Stimulated activated CD4-positive, alpha-beta T cell treated with anti-CD3 and anti-CD28 coated beads, Interleukin-1b, Interleukin-23, amount 100 ng/mL, for 1 hour (primary cell): ENCODE measurements at regions not wholly inside any gene's neighbourhood (a gene's known extent, or its start where the extent isn't known, plus 50 kb on each side); places are given as distances from the start of the nearest gene placed in this dataset.

Source experiments
- DNase-seq, 2 donors: peaks; one replicate each; pipeline ENCODE4 v3.0.0-alpha.2; 2020; ENCODE audit warnings: low read depth in 2 of 2

DNA sequence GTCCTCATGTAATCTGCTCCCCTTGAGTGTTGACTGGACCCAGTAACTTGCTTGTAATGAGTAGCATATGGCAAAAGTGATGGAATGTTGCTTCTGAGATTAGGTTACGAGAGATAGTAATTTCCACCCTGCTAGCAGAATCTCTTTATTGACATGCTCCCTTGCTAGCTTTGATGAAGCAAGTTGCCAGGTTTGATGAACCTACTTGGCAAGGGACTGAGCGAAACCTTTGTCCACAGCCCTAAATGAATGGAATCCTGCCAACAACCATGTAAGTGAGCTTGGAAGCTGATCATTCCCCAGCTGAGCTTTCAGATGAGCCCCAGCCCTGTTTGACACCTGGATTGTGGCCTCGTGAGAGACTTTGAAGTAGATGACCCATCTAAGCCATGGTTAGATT lies 120.8 kb upstream of the PLXNC1 start:
- no peak for DNase-seq

DNA sequence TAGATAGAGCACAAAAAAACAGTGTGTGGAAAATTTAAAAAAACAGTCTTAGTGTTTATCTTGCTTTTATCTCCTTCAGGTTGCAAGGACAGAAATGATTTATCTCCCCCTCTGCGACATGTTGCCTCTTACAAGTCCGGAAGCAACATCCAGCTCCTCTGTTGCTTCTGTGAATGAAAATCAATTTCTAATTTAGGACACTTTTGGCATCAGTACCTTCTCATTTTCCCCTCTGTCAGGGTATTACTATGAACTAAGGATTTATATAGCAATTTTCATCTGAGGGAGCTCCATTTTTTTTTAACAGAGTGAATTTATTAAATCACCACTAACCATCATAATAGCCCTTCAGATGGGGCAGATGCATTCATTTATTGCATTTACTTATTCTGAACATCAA lies 116.6 kb upstream of the PLXNC1 start:
- DNase-seq, result no peak

DNA sequence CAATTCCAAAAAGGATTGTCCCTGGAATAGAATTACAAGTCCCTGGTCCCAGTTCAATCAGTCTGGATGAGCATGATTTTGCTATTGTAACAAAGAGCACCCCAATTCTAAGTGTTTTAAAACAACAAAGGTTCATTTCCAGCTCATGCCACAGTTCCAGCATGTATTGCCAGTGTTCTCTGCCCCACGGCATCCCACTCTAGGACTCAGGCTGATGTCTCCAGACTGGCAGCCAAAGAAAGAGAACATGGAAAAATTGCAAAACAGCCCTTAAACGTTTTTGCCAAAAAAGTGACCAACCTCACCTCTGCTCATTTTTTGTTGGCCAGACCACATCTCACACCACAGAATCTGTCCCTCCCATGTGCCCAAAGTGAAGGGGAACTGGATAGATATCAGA lies 116.0 kb upstream of the PLXNC1 start:
- DNase-seq, result no peak

DNA sequence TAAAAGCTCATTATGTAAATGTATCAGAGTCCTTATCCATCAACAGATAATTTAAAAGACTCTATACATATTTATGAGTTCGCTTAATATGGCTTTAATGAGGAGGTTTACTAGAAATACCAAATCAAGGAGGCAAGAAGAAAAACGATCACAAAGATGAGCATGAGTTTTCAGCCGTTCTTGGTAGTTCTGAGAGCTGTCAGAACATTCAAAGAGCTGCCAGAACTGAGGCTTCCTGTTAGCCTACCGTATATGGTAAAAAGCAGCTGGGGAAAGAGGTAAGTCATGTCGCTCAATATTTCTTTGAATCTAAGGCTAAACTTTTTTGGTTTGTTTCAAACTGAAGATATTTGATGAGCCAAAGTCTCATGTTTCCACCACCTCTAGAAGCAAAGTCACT lies 115.3 kb upstream of the PLXNC1 start:
- DNase-seq, result no peak

DNA sequence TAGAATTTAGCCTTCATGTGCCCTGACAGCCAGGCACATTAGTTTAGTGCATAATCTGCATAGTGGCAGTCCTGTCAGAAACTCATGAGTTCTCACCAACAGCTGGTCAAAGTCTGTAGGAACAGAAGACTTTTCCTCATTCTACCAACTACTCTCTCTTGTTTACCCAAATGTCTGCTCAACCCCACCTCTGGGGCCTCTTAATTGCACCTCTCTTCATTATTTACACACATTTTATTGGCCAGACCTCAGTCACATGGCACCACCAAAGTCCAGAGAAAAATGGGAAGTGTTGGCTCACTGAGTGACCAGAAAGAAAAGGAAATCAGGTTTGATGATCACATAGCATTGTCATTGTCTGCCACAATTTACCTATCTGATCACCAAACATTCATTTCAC lies 114.6 kb upstream of the PLXNC1 start:
- DNase-seq, result no peak

DNA sequence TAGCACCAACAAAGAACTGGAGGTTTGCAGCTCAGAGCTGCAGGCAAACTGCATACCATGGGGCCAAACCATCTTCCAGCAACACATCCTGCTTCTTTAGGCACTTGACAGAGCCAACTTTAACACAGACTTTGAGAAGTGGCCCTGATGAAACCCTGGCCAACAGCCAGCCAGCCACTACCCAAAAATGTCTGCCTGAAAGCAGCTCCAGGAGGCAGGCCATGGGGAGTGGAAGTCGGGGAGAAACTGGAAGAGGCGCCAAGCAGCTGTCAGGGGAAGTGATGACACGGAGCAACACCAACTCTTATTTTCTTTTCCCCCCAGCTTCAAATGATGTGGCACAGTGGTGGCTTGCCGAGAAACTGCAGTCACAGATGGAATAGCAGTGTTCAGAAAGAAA lies 110.9 kb upstream of the PLXNC1 start:
- DNase-seq, result no peak

DNA sequence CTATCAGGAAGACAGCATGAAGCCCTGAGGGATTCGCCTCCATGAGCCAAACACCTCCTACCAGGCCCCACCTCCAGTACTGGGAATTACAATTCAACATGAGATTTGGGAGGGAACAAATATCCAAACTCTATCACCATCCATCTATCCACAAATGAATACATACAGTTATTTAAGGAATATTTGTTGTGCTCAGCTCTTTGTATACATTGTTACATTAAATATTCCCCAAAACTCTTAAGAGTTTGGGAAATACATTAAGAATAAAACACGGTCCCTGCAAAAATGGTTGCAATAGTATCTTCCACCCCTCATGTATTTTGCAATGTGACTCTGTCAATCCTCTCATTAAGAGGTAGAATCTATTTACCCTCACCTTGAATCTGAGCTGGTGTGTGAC lies 109.8 kb upstream of the PLXNC1 start:
- no peak for DNase-seq

DNA sequence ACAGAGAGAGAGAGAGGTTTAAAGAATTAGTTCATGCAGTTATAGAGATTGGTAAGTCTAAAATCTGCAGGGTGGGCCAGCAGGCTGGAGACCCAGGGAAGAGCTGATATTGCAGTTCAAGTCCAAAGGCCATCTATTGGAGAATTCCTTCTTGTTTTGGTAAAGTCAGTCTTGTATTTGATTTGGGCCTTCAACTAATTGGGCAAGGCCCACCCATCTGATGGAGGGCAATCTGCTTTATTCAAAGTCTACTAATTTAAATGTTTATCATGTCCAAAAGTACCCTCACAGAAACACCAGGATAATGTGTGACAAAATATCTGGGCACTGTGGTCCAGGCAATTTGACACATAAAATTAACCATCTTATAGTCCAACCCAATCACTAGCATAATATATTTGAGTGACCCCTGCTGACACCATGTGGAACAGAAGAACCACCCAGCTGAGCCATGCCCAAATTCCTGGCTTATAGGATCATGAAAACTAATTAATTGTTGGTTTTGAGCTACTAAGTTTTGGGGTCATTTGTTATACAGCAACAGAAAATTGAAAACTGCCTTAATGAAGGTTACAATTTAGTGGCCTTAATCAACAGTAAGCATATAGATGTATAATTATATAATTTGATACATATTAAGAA lies 109.1 kb upstream of the PLXNC1 start:
- no peak for DNase-seq

DNA sequence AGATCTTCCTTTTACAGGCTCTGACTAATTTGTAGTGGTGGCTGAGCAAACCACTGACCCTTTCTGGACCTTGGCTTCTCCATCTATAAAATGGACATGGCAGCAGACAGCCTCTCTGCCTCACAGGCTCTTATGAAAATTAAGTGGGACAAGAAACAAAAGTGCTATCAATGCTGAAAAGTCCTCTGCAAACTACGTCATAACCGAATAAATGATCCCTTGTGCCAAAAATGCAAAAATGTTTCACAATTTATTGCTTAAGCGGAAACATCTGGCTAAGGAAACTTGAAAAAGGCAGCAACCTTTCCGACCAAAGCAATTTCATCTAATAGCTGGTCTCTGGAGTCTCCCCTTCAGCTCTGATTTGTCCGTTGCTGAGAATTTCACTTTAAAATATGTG lies 108.5 kb upstream of the PLXNC1 start:
- no peak for DNase-seq

DNA sequence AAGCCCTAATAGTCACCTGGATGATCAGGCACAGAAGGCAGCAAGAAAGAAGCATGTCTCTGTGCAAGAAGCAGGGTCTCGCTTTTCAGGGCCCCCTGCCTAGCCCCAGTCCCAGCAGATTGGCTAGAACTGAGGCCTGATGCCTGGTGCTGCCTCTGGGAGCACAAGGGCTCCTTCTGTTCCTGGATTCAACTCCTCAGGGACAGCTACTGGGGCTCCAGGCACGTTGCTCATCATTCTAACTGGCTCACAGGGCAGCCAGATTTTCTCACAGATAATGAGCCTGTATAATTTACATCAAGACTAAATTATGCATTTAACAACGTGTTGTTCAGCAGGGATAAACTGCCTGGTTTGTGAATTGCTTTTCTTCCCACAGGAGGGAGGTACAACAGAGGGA lies 106.5 kb upstream of the PLXNC1 start:
- no peak for DNase-seq

DNA sequence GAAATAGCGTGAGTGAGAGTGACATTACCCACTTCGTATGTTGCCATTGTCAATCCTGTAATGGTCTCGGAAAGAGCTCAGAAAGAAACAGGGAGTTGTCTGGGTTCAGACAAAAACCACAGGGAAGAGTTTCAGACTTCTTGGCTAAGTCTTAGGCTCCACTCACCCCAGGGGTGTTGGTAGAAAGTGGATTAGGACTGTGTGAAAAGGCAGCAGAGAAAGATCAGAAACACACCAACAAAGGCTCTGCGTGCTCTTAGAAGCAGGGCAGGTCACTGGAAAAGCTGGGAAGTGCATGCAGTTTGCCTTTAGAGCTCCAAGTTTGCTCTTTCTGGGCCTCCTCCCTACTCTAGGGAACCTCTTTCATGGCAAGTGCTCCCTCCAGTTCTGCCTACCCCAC lies 106.1 kb upstream of the PLXNC1 start:
- DNase-seq, result no peak

DNA sequence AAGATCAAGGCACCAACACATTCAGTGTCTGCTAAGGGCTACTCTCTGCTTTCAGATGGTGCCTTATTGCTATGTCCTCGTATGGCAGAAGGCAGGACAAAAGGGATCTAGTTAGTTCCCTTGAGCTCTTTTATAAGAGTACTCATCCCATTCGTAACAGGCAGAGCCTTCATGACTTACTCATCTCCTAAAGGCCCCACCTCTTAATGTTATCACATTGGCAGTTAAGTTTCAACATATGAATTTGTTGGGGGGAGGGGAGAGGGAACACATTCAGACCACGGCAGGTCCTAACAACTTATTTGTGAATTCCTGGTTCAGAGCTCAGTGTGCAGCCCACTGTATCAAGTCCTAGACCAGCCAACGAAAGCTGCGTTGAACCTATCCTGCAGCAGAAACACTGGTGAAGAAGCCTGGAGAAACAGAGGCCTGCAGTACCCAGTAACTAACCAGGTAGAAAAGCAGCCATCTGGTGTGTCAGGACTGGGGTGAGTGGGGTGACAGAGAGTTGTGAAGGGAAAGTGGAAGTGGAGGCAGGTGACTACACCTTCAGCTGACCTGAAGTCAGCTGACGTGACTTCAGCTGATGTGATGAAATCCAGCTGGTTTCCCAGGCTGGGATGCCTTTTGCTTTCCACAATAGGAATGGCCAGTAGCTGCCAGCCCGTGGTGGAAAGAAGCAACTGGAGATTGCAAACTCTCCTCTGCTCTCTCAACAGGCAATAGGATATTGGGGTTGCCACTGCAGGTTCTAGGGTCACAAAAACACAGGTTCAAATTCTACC lies 101.6 kb upstream of the PLXNC1 start:
- DNase-seq, result no peak

DNA sequence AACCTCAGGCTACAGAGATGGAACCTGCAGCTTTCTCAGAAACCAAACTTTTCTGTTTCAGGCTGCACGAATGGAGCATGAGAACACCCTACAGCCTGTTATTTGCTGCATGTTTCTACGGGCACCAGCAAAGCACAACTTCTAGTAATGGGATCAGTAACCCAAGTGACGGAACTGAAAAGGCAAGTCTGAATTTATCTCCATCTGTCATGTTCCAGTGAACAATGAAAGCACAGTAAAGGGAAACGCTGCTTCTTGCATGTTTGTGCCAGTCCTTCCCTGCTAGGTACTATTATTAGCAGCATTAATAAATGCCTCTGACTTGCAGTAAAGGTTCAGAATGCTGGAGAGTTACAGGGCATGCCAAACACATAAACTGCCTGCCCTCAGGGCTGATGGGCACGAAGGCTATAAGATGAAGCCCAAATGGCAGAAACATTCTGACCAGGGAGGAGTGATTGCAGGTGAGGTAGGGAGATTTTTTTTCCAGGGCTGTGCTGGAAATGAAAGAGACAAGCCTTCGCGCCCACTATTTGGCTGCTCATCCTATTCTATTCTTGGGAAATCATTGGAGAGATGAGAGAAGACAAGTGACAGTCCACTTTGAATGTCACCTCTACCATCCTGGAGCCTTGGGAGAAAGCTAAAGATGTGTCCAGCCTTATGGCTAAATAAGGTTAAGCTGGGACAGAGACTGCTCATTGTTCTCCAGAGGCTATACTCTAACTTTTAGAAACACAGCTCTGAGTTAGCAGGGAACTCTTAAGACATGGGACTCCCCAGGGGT lies 100.4 kb upstream of the PLXNC1 start:
- DNase-seq, result no peak

DNA sequence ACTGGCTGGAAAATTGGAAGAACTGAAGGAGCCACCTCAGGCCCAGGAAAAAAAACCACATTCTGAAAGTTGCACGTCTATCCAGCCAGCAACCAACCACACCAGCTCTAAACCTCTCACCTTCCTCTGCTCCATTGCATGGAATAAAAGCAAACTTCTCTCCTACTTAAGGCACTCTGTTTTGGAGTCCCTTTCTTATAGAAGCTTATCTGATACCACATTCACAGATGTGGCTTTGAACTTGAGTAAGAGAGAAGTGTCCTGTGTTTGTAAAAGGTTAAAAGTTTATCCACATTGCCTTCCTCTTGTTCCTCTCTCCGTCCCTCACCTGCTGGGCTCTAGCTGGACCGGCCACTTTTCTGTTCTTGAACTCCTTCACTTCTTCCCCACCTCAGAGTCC lies 99.6 kb upstream of the PLXNC1 start:
- DNase-seq, result no peak

DNA sequence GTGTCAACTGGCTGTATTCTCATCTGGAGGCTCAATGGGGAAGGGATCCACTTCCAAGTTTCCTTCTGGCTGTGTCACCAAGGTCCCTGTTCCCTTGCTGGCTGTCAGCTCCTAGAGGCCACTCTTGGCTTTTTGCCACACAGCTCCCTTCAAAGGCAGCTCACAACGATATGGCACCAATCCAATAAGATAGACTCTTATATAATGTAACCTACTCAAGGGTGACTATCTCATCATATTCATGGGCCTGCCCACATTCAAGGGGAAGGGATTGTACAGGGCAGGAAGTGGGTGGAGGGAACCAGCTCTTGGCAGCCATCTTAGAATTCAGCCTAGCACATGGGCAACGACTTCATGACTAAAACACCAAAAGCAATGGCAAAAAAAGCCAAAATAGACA lies 98.7 kb upstream of the PLXNC1 start:
- no peak for DNase-seq

DNA sequence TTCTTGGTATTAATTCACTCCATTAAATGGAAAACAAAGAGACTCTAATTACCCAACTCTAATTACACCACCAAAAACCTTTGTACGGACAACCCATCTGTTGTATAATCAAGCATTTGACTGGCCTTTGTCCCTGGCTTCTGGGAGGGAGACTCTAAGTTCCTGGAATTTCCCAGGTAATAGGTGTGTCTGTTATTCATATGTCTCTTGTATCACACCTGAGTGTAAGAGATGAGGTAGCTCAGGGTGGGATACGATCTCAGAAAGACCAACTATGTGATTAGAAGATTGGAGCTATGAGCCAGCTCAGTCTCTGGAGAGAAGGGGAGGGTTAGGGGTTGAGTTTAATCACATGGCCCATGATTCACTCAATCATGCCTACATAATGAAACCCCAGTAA lies 94.7 kb upstream of the PLXNC1 start:
- DNase-seq, result no peak

DNA sequence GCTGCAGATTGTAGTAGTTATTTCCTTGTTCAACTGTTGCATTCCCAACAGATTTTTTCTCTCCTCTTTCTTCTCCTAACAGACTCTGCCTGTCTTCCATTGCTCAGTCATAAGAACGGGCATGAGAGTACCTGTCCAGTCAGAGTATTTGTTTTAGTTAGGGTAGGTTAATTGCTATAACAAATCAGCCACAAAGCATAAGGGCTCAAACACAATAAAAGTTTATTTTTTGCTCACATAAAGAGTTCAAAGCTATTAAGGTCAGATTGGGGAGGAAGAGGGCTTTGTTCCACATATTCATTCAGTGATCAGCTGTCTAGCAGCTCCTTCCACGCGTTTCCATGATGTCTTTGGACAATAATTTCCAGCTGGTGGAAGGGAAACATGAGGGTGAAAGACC lies 92.8 kb upstream of the PLXNC1 start:
- DNase-seq, result no peak

DNA sequence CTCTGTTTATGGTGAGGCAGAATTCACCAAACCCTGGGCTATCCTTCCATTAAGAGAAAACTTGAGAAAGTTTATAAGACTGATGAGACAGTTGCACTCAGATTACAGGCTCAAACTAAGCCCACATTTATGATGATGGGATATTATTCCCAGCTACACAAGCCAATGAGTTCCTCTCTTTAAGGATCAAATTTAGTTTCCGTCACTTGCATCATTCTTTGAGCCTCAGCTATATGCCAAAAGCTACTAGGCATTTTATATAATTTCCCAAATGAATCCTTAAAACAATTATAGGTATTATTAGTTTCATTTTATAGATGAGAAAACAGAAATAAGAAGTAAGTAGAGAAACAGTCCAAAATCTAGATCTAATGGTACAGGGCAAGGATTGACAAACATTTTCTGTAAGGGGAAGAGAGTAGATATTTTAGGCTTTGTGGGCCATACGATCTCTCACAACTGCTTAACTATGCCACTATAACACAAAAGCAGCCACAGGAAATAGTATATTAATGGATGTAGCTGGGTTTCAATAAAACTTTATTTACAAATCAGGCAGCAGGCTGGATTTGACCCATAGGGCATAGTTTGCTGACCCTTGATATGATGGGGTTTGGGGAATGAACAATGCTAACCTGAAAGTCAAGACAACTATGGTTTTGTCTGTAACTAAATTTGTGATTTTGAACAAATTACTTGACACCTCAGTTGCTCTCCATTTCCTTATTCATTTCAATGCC lies 91.8 kb upstream of the PLXNC1 start:
- DNase-seq, result no peak

DNA sequence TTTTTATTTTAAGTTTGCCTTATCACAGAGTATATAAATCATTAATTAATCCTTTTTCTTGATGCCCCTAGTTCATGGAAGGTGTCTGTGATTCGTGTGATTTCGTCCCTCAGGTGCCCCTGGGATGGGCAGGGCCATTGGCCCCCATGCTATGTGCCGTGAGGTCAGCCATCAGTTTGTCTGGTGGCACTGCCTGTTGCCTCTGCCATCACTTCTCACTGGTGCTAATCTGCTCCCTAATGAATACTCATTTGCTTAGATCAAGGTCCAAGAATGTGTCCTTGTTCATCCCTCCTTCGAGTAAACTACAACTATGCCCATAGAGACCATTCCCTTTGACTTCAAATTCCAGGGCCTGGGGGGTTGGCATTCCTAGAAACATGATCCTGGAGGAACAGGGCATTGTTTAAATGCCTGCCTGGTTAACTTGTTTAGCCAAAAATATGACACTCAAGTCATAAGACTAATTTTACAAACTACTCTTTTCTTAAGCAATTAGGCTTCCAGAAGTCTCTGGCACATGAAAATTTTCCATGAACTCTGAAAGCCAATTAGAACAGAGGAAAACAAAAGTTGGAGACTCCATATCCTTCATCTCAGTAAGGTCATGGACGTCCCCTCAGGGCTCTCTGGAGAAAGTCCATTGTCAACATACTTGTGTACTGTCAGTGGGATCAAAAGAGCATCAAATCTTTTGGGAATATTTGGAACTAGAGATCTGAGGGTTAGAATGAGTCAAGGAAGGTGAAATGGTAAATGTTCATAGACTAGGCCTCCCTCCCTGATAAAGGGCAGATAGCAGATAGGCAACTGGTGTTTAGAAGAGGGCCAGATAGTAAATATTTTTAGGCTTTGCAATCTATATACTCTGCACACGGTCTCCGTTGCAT lies 90.9 kb upstream of the PLXNC1 start:
- DNase-seq, result no peak

DNA sequence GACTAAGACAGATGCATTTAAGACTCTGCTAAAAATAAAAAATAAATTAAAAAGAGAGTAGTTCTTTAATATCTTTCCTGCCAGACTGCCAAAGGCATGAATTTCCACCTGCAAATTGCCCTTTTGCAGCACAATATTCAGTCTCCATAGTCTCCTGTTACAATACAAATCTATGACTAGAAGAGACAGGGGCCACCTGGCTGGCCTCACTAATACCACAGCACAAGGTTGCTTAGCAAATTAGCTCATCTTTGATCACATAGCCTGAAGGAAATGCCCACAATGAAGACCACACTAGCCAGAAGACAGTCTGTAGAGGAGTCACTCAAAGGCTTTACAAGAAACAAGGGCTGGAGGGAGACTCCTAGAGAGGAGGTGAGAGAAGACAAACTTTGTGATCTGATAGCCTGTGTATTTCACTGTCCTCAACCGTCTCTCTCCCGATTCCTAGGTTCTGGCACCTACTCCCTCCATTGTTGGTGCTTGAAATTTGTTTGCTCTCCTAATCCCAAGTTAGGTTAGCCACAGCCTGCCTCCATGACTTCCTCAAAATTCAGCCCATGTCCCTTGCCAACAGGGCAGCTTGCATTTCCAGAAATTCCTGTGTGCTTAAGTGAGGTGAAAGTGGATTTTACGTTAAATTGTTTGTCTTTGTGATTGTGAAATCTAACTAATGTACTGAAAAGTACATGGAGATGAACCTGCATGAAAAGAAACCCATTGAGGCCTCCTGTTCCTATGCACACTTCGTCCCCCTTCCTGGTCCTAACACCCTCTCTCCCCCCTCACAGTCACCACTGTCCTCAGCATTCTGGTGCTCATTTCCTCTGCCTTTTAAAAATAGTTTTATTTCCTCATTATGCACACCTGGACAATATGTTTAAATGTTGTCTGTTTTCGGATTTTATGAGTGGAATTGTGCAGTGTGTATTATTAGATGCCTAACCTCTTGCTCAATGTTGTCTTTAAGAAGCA lies 88.7 kb upstream of the PLXNC1 start:
- no peak for DNase-seq
